NCI-H524 (cell line): ENCODE measurements at regions not wholly inside any gene's neighbourhood (a gene's known extent, or its start where the extent isn't known, plus 50 kb on each side); places are given as distances from the start of the nearest gene placed in this dataset.
"Not testable (repeated sequence)": the region's sequence is repeated elsewhere in the genome, so short reads cannot be mapped to it uniquely, and the experiment has no call there.

Source experiments
- DNase-seq, 2 experiments: peaks; one replicate each; lab custom pipeline; 2025; lab: John Stamatoyannopoulos, UW

GRCh38 chr10:36556468-36556867, 568.9 kb upstream of the ANKRD30A start:
- no peak for DNase-seq

DNA sequence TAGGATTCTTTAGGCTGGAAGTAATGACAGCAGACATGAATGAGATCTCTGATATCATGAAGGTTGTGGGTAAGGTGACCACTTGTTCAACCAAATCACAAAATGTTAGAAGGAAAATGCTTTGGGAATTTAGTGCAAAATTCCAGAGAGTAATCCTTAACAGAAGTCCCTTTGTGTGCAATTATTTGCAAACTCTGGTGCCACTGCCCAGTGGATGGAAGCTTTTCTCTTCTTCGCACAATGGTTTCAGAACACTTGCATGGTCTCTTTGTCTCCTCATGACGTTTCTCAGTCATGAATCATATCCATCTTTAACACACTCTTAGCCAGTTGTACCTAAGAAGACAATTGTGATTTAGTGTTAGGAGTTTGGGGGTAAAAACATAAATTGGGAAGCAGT, 570.4 kb upstream of the ANKRD30A start:
- no peak for DNase-seq

DNA sequence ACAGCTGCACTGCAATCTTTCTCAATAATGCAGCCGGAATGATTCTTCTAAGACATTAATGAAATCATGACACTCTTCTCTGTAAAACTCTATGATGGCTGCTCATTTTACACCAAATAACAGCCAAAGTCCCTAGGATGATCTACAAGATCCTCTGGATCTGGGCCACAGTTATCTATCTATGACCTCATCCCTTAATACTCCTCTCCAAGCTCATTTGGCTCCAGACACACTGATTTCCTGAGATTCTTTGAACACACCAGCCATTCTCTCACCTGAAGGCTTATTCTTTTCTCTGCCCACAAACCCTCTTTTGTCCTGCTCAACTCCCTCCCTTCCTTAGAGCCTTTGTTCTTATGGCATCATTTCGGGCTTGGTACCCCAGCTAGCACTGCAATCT, 577.4 kb upstream of the ANKRD30A start:
- no peak for DNase-seq

DNA sequence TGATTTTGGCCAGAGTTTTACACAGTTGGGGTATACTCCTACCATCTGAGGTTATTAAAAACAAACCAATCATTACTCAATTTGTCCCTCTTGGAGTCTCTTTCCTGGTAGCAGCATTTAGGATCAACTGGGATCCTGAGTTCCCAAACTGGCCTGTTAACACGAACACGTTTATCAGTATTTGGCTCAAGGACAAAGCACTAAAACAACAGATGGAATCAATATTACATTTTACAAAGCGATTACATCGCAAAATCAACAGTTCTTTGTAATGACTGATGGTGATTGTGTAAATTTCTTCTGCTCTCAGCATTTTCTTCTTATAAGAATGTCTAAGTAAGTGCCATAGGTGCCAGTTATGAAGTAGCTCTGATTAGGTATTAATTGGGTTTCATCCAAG, 582.9 kb upstream of the ANKRD30A start:
- DNase-seq = no peak

GRCh38 chr10:36540611-36541010, 584.8 kb upstream of the ANKRD30A start:
- no peak for DNase-seq

DNA sequence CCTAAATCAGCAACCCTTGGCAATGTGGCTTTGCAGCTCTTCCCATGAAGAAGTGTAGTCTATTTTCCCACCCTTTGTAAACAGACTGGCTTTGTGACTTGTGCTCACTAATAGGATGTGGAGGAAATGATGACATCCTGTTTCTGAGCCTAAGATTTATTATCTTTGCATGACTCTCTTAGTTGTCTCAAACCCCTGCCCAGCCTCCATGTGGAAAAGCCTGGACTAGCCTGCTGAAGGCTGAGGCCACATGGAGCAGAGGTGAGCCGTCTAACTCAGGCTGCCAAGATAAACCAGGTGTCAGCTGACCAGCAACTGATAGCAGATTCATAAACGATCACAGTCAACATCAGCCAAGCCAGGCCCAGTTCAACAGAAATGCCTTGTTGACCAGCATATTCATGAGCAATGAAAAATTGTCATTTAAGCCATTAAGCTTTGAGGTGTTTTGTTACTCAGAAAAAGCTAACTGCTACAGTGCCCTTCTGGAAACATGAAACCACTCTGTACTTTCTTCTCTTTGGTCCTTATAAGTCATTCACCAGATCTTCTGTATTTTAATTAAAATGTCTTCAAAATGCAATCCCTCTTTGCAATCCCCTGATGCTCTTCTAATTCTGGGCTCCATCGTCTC, 586.3 kb upstream of the ANKRD30A start:
- no peak for DNase-seq

DNA sequence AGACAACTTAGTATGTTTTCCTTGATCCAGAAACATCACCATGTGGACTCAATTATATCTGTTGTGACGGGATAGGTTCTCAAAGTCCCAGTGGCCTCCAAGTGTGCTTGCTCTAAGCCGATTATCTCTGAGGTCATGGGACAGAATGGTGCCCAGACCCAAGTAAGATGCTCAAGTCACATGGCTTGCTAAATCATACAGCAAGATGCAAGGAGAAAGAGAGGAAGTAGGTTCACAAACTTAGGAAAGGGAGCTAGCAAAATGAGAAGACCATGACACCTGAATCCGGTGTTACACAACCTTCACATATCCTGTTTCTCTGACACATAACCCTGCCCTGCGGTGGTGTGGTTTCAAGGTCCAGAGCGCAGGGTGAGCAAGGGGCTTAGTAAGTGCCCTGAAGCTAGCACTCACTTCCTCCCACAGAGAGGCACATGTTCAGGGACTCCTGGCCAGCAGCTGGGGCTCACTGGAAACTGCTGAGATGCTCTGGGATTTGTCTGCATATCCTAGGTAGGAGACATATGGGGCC, 590.9 kb upstream of the ANKRD30A start:
- DNase-seq = peak in 1 of 2 experiments; percentile 10

GRCh38 chr10:36533861-36534260, 591.5 kb upstream of the ANKRD30A start:
- DNase-seq = no peak

GRCh38 chr10:36533316-36533715, 592.1 kb upstream of the ANKRD30A start:
- no peak for DNase-seq

DNA sequence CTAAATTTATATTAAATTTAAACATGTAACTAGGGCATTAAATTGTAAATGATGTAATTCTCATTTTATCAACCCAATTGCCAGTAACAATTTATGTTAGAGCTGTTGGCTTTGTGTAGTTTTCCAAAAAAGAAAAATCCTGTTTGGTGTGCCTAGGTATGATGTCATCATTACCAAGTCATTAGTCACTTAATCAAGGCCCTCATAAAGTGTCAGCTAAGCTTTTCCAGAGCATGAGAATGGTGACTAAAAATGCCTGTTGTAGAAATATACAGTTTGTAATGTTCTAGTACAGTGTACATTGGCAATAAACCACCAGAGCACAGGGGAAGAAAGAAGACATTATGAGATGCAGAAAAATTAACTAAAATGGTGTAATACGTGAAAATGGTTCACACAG, 593.8 kb upstream of the ANKRD30A start:
- DNase-seq = no peak

- no peak for DNase-seq
These were observed 599.4 kb upstream of the ANKRD30A start for GRCh38 chr10:36526033-36526432.

GRCh38 chr10:36524126-36524525, 601.3 kb upstream of the ANKRD30A start:
- not testable (repeated sequence) for DNase-seq

- no peak for DNase-seq
These were observed 605.5 kb upstream of the ANKRD30A start for GRCh38 chr10:36519909-36520308.

GRCh38 chr10:36516281-36516680, 609.1 kb upstream of the ANKRD30A start:
- no peak for DNase-seq

DNA sequence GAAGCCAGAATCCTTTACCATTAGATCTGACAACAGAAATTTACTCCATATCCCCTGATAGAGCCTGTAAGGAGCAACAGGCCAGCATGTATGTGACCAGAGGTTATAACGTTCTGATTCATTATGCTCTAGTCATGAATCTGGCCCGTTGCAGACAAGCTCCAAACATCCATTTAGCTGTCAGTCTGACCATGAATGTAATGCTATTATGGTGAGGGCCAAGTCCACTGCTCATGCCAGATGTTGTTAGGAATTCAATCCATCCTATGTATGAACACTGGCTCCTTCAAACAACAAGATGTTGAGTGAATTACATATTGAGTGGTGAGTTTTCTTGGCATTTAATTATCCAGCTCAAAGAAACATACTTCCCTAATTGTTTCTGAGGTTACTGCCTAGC, 610.1 kb upstream of the ANKRD30A start:
- no peak for DNase-seq

GRCh38 chr10:36507715-36508114, 617.7 kb upstream of the ANKRD30A start:
- no peak for DNase-seq

GRCh38 chr10:36506697-36507496, 618.5 kb upstream of the ANKRD30A start:
- DNase-seq = no peak

GRCh38 chr10:36506261-36506660, 619.1 kb upstream of the ANKRD30A start:
- peak in 1 of 2 experiments; percentile 0 for DNase-seq

- peak in 1 of 2 experiments; percentile 22 for DNase-seq
These were observed 620.6 kb upstream of the ANKRD30A start for GRCh38 chr10:36504758-36505157.

GRCh38 chr10:36500266-36500665, 625.1 kb upstream of the ANKRD30A start:
- DNase-seq = no peak

DNA sequence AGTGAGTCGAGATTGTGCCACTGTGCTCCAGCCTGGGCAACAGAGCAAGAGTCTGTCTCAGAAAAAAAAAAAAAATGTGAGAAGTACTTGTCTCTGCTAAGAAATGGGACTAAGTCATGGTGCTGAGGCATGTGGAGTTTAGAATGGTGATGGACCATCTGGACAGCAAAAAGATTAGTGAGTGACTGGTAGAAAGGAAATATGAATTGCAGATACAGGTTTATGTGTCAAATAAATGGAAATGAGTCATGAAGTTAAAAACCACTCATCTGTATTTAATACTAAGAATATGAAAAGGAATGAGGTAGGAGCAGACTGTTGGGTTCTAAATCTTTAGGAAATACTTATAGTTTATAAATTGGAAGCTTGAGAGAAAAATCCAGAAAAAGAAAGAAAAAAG, 625.7 kb upstream of the ANKRD30A start:
- DNase-seq = peak in 1 of 2 experiments; percentile 44

DNA sequence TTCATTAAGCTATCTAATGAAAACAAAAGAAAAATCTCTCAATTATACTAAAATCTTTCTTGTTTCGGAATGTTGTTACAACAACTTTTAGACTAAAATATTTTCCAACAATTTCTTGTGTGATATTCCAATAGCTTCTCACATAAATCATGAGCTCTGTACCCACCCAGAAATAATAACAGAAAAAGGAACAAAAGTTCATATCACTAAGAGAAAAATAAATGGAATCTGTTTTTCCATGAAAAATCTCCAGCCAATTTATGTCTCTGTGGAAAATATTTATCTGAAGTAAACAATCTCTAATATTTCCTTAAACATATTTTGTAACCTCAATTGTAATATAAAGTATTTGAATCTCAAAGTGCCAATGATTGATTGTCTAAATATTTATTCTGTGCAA, 628.6 kb upstream of the ANKRD30A start:
- DNase-seq = no peak

DNA sequence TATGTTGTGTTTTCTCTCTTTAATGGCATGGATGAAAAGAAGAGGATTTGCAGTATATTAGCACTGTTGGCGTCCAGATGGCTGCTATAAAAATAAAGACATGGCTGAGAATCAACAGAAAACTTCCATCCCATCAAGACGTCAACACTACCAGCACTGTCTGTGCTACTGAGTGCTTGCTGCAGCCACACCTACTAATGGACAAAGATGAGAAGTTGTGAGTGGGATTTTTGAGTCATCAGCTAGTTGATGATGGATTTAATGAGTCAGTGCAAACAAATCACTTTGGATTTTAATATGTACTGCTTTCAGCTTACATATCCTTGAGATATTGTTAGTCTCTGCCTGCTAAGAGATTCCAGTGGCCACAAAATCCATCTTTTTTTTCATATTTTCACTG, 631.0 kb upstream of the ANKRD30A start:
- no peak for DNase-seq
